ENCODE measurements at regions not wholly inside any gene's neighbourhood (a gene's known extent, or its start where the extent isn't known, plus 50 kb on each side); places are given as distances from the start of the nearest gene placed in this dataset.
"Not testable (repeated sequence)": the region's sequence is repeated elsewhere in the genome, so short reads cannot be mapped to it uniquely, and the experiment has no call there.

- DNase-seq (ENCODE audit: low read depth) = no peak
These were observed 182.4 kb downstream of the MIS18A start for GRCh38 chr21:32096411-32096810.

GRCh38 chr21:32094804-32095203 lies 184.0 kb downstream of the MIS18A start:
- no peak for DNase-seq (ENCODE audit: low read depth)

DNA sequence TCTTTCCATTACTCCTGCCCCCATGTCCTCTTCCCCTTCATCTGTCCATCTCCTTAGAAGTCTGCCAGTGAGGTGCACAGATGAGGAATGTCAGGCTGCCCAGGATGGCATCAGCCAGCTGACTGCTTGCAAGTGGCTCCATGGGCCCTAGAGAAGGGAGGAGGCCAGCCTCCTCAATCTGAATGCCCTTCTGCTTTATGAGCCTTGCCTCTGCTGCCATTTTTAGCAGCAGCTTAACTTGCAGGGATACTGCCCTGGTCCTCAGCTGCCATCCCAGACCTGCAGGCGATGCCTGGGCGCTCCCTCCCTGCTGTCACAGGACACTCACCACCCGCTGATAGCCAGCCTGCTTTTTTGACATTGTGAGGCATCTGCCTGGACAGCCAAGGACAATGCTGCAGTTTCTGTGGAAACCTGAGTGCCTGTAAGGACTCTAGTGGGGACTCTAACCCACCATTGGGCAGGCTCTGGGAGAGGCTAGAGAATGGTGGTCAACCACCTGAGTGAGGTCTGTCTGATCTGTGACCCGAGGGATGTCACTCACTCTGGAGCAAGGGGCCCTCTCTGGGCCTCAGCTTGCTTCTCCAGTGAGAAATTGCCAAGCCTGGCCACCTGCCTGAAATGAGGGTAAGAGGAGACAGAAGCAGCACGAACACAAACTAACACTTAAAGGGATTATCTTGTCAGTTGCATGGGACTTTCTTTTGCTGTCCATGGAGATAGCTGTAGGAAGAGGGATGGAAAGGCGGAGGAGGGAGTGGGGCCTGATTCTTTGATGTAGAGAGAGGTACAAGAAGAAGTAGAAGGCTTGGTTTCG lies 185.0 kb downstream of the MIS18A start:
- DNase-seq (ENCODE audit: low read depth) = no peak

GRCh38 chr21:32090956-32091355 lies 187.9 kb downstream of the MIS18A start:
- DNase-seq (ENCODE audit: low read depth) = no peak

- no peak for DNase-seq (ENCODE audit: low read depth)
These were observed 189.1 kb downstream of the MIS18A start for GRCh38 chr21:32089766-32090165.

- no peak for DNase-seq (ENCODE audit: low read depth)
These were observed 190.4 kb downstream of the MIS18A start for GRCh38 chr21:32088471-32088870.

DNA sequence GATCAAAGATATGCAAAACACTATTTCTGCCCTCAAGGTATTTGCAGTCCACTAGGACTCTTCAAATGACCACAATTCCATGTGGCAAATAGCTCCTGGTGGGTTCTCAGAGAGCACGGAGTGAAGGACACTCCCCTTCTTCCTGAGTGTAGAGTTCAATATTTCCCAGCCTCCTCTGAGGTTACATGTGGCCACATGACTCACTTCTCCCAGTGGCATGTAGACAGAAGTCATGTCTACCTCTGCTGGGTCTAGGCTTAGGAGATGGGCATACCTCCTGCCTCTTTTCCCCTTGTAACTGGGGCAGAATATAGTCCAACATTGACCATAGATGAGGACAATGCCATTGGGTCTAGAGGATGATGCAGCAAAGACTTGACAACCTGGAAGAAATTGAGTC lies 191.4 kb downstream of the MIS18A start:
- no peak for DNase-seq (ENCODE audit: low read depth)

DNA sequence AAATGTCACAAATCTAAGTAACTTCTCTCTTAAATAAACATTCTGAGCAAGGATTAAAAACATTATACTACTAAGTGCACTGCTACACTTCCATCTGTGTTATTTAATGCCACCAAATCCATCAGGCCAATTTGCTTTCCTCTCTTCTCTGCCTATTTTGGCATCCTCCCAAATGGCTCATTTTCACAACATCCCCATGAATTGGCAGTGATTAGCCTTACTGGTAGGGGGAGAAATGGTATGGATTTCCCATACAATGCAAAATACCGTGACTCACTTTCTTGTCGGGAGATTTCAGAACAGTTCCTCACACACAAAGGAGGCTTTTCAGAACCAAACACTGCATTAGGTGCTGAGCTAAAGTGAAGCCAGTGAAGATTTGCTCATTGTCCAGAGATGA lies 195.7 kb downstream of the MIS18A start:
- no peak for DNase-seq (ENCODE audit: low read depth)

DNA sequence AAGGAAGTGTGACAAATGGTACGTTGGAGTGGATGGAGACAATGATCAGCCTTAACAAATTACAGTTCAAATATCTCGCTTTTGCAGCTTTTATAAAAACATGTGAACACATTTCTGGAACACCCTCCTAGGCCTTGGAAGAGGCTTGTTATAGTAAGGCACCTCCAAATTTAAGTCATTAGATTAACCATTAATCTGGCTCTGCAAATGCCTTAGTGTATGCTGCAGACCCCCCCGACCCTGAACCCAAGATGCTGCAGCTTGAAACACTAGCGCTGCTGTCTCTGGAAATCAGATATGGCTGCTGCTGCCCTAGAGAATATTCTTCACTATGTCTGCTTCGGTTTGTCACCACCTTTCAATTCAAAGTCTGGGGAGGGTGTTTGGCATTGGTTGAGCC lies 196.4 kb downstream of the MIS18A start:
- DNase-seq (ENCODE audit: low read depth) = no peak

GRCh38 chr21:32073593-32073992 lies 200.8 kb downstream of the HUNK start:
- no peak for DNase-seq (ENCODE audit: low read depth)

GRCh38 chr21:32073190-32073589 lies 200.4 kb downstream of the HUNK start:
- no peak for DNase-seq (ENCODE audit: low read depth)

DNA sequence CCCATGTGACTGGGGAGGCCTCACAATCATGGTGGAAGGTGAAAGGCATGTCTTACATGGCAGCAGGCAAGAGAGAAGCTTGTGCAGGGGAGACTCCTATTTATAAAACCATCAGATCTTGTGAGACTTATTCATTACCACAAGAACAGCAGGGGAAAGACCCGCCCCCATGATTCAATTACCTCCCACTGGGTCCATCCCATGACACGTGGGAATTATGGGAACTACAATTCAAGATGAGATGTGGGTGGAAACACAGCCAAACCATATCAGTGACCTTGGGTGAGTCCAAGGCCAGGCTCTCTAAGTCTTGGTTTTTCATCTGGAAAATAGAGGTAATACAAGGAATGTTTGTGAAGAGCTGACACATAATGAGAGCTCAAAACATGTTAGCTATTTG lies 198.8 kb downstream of the HUNK start:
- not testable (repeated sequence) for DNase-seq (ENCODE audit: low read depth)

DNA sequence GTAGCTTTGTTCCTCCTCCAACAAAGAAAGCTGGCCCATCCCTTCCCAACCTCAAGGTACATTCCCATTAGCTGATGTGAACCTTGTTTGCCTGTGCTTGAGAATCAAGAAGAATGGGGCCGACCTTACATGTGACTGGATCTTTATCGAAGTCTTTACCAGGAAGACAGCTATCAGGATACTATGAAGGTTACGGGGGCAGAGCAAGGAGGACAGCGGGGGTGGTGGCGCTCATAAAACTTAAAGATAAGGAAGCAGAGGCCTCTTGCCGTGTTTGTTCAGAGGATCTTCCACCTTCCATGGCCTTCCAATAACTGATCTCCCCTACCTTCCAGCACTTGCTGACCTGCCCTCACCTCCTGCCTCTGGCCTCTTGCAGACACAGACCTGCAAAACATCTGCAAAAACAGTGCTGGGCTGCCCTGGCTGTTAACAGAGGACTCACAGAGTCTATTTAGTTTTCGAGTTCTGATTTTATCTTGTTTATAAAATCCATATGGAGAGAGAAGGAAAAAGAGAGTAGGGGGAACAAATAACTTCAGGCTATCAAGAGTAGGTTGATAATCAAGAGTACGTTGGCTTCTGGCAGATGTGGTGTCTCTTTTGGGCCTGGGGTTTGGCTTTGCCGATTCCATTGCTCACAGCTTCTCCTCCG lies 198.0 kb downstream of the HUNK start:
- DNase-seq (ENCODE audit: low read depth) = no peak

GRCh38 chr21:32070126-32070525 lies 197.3 kb downstream of the HUNK start:
- no peak for DNase-seq (ENCODE audit: low read depth)

DNA sequence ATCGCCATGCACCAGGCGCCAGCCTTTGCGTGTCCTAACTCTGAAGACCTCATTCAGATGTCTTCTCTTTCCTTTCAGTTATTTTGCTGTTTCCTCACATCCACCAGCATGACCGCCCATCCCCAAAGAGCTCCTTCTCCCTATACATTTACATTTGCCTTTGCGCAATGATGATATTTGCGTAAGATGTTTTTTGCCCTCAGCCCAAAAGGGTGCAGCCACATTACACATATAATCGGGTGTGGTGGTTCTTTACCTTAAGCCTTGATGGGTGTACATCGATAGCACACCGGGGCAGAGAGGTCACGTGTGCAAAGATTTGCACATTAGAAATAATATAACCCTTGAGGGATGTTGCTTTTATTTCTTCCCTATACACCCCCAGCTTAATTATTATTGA lies 192.8 kb downstream of the HUNK start:
- no peak for DNase-seq (ENCODE audit: low read depth)

GRCh38 chr21:32064281-32064910 lies 191.6 kb downstream of the HUNK start:
- DNase-seq (ENCODE audit: low read depth) = no peak

DNA sequence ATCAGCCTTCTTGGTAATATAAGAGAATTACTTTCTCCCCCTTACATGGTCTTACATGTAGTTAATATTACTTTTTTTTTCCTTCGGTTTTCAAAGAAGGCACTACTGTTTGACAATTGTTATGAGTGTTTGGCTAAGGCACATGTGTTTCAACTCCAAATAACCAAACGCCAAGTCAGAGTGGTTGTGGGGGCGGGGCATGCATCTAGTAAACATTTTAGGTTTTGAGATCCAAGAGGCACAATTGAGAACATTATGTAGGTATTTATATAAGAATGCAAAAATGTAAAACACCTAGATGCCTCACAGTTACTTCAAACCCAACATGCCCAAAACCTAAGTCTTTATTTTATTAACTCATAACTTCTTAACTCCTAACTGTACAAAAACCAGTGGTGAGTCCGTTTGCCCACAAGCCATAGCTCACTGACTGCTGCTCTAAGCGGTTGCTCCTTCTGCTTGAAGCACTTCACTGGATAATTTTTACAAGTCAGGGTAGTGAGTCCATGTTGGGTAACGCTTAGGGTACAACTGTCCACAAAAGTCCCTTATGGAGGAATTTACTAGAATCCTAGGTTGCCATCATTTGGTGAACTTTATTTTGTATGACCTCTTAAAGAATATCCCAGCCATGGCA lies 189.9 kb downstream of the HUNK start:
- no peak for DNase-seq (ENCODE audit: low read depth)

DNA sequence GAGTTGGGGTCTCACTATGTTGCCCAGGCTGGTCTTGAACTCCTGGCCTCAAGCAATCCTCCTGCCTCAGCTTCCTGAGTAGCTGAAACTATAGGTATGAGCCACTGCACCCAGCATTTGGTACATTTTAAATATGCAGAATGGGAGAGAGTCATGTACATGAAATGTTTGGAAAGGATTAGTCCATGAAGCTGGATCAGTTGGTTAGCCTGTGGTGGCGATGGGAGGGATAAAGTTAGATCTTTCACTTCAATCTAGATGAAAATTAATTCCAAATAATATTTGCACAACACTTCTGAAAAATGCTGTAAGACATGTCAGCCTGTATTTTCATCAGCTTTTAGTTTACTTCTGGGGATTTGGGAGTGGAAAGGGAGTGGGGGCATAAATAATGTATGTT lies 188.9 kb downstream of the HUNK start:
- DNase-seq (ENCODE audit: low read depth) = no peak

DNA sequence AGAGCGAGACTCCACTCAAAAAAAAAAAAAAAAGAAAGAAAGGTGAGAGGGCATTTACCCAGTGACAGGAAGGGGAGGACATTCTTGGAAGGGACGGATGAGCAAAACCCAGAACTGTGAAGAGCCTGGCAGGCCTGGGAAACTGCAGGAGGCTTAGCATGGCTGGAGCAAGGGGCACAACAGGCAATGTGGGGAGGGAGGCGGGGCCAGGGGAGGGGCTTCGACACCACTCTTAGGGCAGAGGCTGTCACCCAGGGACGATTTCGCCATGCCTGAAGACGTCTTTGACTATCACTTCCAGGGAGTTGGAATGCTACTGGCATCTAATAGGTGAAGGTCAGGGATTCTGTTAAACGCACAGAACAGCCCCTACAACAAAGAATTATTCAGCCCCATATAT lies 184.0 kb downstream of the HUNK start:
- no peak for DNase-seq (ENCODE audit: low read depth)

- no peak for DNase-seq (ENCODE audit: low read depth)
These were observed 182.5 kb downstream of the HUNK start for GRCh38 chr21:32055305-32055704.

Measured in myocyte (in vitro differentiated cells).